ENCODE measurements at regions not wholly inside any gene's neighbourhood (a gene's known extent, or its start where the extent isn't known, plus 50 kb on each side); places are given as distances from the start of the nearest gene placed in this dataset.

- no peak for TF ChIP-seq CTCF (IDR thresholded peaks at IDR 0.05)
- TF ChIP-seq POLR2AphosphoS5 (IDR thresholded peaks at IDR 0.05; ENCODE audit: insufficient read depth in 1 of 2, low read depth in 1 of 2): no peak
Measured at GRCh38 chr4:133270021-133270570, 121.0 kb downstream of the PCDH10 start.
